CD4-positive, alpha-beta T cell (primary cell): ENCODE measurements at regions not wholly inside any gene's neighbourhood (a gene's known extent, or its start where the extent isn't known, plus 50 kb on each side); places are given as distances from the start of the nearest gene placed in this dataset.

Experiments used
- ATAC-seq: fragments of 200-7000 bp; cut with Tn5 transposase; one replicate; pipeline ENCODE4 v1.10.0; 2022; ENCODE audit warnings: mild to moderate bottlenecking; ENCODE audit not compliant: poor library complexity
- CTCF ChIA-PET: fragments of 350-600 bp; sonication (Branson Sonifier 250); formaldehyde crosslinking; loops from one replicate; lab custom pipeline; 2021; ENCODE audit warnings: antibody characterized with exemption, inconsistent platforms; lab: Charles Lee
- POLR2A ChIA-PET: fragments of 350-600 bp; sonication (Branson Sonifier 250); formaldehyde crosslinking; loops from one replicate; lab custom pipeline; 2021; ENCODE audit warnings: antibody characterized with exemption, inconsistent platforms; lab: Charles Lee
- DNase-seq, 14 experiments: peaks; one replicate each; pipeline ENCODE4 v3.0.0-alpha.2; 2013 to 2020; ENCODE audit warnings: mixed read lengths in 2 of 14
- H3K27ac ChIP-seq, 2 donors: one replicate each; pipeline versions ENCODE4 v1.5.1 to v1.7.0; 2013; ENCODE audit warnings: low read length in 2 of 2, low read depth in 1 of 2, mild to moderate bottlenecking in 1 of 2
- H3K27me3 ChIP-seq, 2 experiments: 1 replicate in 1 of 2; 2 replicates in 1 of 2; pipeline versions ENCODE4 v1.6.1 to v1.7.0; 2013; ENCODE audit warnings: low read length in 2 of 2, control low read depth in 1 of 2, mild to moderate bottlenecking in 1 of 2, moderate library complexity in 1 of 2; ENCODE audit not compliant: insufficient read depth in 2 of 2, control insufficient read depth in 1 of 2
- H3K36me3 ChIP-seq: one replicate; pipeline ENCODE4 v1.6.1; 2013; ENCODE audit warnings: low read length, control low read depth; ENCODE audit not compliant: insufficient read depth
- H3K4me1 ChIP-seq: one replicate; pipeline ENCODE4 v1.6.1; 2013; ENCODE audit warnings: low read length, control low read depth; ENCODE audit not compliant: insufficient read depth
- H3K4me3 ChIP-seq: one replicate; pipeline ENCODE4 v1.5.1; 2013; ENCODE audit warnings: mild to moderate bottlenecking, low read length, moderate library complexity
- H3K9me3 ChIP-seq, 2 experiments: 1 replicate in 1 of 2; 2 replicates in 1 of 2; pipeline versions ENCODE4 v1.6.1 to v1.7.0; 2013; ENCODE audit warnings: low read length in 2 of 2, mild to moderate bottlenecking in 2 of 2, control low read depth in 1 of 2, moderate library complexity in 1 of 2; ENCODE audit not compliant: control insufficient read depth in 1 of 2, insufficient read depth in 1 of 2
- H3K27ac Mint-ChIP-seq: one replicate; pipeline ENCODE4 v1.8.0; 2020; ENCODE audit warnings: mixed read lengths
- H3K27me3 Mint-ChIP-seq: one replicate; pipeline ENCODE4 v1.8.0; 2021; ENCODE audit warnings: mixed read lengths
- H3K36me3 Mint-ChIP-seq: one replicate; pipeline ENCODE4 v1.8.0; 2021; ENCODE audit warnings: low read depth, mixed read lengths
- H3K4me1 Mint-ChIP-seq: one replicate; pipeline ENCODE4 v1.8.0; 2021; ENCODE audit warnings: low read depth, mixed read lengths
- H3K4me3 Mint-ChIP-seq: one replicate; pipeline ENCODE4 v1.8.0; 2020; ENCODE audit warnings: mild to moderate bottlenecking, mixed read lengths
- H3K9me3 Mint-ChIP-seq: one replicate; pipeline ENCODE4 v1.8.0; 2020; ENCODE audit warnings: mixed read lengths
- intact Hi-C, 2 experiments: fragments of 100-400 bp; cut with DNase I in 1 of 2; cut with micrococcal nuclease in 1 of 2; formaldehyde crosslinking; loops; one replicate each; pipeline versions ENCODE4 v1.15.1 to v1.9.0; 2023 to 2025; cut with DNase I, micrococcal nuclease
- TF ChIP-seq, protein P1 (sequence below): fragments of 200-600 bp; IDR thresholded peaks from one replicate; pipeline ENCODE4 v1.8.0; 2022; ENCODE audit warnings: antibody characterized with exemption, mild to moderate bottlenecking

DNA sequence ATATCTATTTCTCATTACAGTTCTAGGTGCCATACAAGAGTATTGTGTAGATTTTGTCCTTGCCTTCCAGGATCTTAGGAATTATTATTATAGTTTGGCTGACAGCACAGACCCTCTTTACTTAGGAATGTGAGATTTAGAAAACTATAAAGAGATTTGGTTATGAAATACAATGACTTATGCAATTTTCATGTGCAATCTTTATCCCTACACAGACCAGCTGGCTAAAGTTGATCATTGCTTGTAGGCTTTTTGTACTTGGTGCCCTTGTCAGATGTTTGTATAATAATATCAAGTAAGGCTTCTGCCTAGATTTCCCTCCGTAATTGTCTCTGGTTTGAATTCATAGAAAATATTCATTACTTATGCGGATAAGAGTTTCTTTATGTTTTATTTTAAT, 174.5 kb upstream of the GAP43 start:
- H3K27me3 ChIP-seq, result no peaks in the 10 kb centered on the region
- H3K27ac ChIP-seq, result no peak overlapping the region
- Mint-ChIP-seq H3K27ac (no peak overlapping the region), H3K27me3 (peaks cover 5% of the 10 kb centered on the region), H3K36me3 (no peaks in the 10 kb centered on the region), H3K4me3 (no peak overlapping the region), H3K4me1 (no peaks in the 10 kb centered on the region), H3K9me3 (peaks cover 2% of the 10 kb centered on the region)
- H3K4me1 ChIP-seq, result no peaks in the 10 kb centered on the region
- CTCF ChIA-PET, result no interaction called here
- no peak overlapping the region for H3K4me3 ChIP-seq
- ATAC-seq (no peak), DNase-seq (no peak)
- no peaks in the 10 kb centered on the region for H3K36me3 ChIP-seq
- POLR2A ChIA-PET, result no interaction called here
- H3K9me3 ChIP-seq, result no peaks in the 10 kb centered on the region
- TF ChIP-seq, protein P1, sequence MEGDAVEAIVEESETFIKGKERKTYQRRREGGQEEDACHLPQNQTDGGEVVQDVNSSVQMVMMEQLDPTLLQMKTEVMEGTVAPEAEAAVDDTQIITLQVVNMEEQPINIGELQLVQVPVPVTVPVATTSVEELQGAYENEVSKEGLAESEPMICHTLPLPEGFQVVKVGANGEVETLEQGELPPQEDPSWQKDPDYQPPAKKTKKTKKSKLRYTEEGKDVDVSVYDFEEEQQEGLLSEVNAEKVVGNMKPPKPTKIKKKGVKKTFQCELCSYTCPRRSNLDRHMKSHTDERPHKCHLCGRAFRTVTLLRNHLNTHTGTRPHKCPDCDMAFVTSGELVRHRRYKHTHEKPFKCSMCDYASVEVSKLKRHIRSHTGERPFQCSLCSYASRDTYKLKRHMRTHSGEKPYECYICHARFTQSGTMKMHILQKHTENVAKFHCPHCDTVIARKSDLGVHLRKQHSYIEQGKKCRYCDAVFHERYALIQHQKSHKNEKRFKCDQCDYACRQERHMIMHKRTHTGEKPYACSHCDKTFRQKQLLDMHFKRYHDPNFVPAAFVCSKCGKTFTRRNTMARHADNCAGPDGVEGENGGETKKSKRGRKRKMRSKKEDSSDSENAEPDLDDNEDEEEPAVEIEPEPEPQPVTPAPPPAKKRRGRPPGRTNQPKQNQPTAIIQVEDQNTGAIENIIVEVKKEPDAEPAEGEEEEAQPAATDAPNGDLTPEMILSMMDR, result no peak
- intact Hi-C loops, result no loop called here

DNA sequence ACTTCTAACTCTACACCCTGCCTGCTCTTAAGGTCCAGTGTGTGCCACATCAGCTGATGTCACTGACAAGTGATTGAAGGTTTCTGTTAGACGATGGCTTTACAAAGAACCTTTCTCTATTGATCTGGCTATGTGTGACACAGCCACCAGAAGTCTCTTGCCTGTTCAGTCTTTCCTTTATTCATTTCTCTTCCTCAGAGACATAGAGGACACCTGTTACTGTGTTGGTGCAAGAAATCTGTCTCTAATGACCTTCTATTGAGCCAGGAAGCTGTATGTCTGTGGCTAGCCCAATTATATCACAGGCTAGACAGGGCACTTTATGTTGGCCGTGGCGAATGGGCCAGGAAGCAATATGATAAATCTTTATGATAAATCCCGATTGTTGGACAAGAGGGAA, 173.3 kb upstream of the GAP43 start:
- DNase-seq, result no peak

DNA sequence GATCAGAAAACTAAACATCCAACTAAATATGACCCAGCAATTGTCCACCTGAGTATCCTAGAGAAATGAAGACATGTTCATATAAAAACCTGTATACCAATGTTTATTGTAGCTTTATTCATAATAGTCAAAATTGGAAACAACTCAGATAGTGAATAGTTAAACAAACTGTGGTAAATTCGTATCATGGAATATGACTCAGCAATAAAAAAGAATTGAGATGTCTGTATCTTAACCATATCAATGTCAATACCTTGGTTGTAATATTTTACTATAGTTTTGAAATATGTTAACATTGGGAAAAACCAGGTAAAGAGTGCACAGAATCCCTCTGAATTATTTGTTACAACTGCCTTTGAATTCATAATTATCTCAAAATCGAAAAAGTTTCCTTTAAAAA, 159.3 kb upstream of the GAP43 start:
- H3K27ac ChIP-seq, result no peak overlapping the region
- TF ChIP-seq, protein P1, result no peak
- intact Hi-C loops, result no loop called here
- Mint-ChIP-seq H3K4me1 (no peaks in the 10 kb centered on the region), H3K36me3 (no peaks in the 10 kb centered on the region), H3K4me3 (no peak overlapping the region), H3K27ac (no peak overlapping the region), H3K9me3 (no peaks in the 10 kb centered on the region), H3K27me3 (peaks cover 5% of the 10 kb centered on the region)
- H3K4me1 ChIP-seq, result no peaks in the 10 kb centered on the region
- no peaks in the 10 kb centered on the region for H3K9me3 ChIP-seq
- POLR2A ChIA-PET, result no interaction called here
- no peaks in the 10 kb centered on the region for H3K36me3 ChIP-seq
- H3K27me3 ChIP-seq, result no peaks in the 10 kb centered on the region
- H3K4me3 ChIP-seq, result no peak overlapping the region
- CTCF ChIA-PET, result no interaction called here
- no peak for DNase-seq
- ATAC-seq, result no peak

More for the DNA sequence above, 173.3 kb upstream of the GAP43 start:
- H3K9me3 ChIP-seq, result no peaks in the 10 kb centered on the region
- H3K27me3 ChIP-seq, result no peaks in the 10 kb centered on the region
- ChIA-PET CTCF (no interaction called here), POLR2A (no interaction called here)
- ATAC-seq, result no peak
- Mint-ChIP-seq H3K27ac (no peak overlapping the region), H3K9me3 (peaks cover 2% of the 10 kb centered on the region), H3K36me3 (no peaks in the 10 kb centered on the region), H3K4me1 (no peaks in the 10 kb centered on the region), H3K4me3 (no peak overlapping the region), H3K27me3 (no peaks in the 10 kb centered on the region)
- no peaks in the 10 kb centered on the region for H3K4me1 ChIP-seq
- intact Hi-C loops, result no loop called here
- no peak overlapping the region for H3K4me3 ChIP-seq
- no peak overlapping the region for H3K27ac ChIP-seq
- TF ChIP-seq, protein P1, result no peak
- H3K36me3 ChIP-seq, result no peaks in the 10 kb centered on the region
